SH-SY5Y (cell line): ENCODE measurements at regions not wholly inside any gene's neighbourhood (a gene's known extent, or its start where the extent isn't known, plus 50 kb on each side); places are given as distances from the start of the nearest gene placed in this dataset.

Source experiments
- GATA2 ChIP-seq: IDR thresholded peaks from 2 replicates; pipeline ENCODE4 v1.6.1; 2011; ENCODE audit warnings: mild to moderate bottlenecking, low read depth, low read length
- GATA3 ChIP-seq: IDR thresholded peaks from 2 replicates; pipeline ENCODE4 v1.6.1; 2011; ENCODE audit warnings: low read depth, mild to moderate bottlenecking, low read length, moderate library complexity

DNA sequence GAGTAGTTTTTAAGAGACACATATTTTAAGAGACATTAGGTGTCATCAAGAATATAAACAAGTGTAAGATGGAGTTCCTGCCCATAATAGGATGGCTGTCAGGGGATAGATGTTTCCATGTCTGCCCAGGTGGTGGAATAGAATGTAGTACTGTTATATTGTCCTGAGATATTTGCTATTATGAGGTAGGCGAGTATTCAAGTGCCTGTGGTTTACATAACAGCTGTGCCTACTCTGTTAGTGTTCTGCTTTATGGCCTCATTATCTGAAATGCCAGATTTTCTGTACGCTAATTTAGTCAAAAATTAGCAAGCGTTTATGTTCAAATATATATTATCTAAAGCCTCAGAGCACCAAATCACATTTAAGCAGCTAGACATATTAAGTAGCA is 360.2 kb upstream of the ROPN1 start:
- TF ChIP-seq GATA2 (no peak), GATA3 (no peak)
